ENCODE measurements at regions not wholly inside any gene's neighbourhood (a gene's known extent, or its start where the extent isn't known, plus 50 kb on each side); places are given as distances from the start of the nearest gene placed in this dataset.

GRCh38 chr2:83595926-83596325, 863.2 kb downstream of the SUCLG1 start:
- no peaks in the 10 kb centered on the region for H3K36me3 Mint-ChIP-seq
- H3K27ac Mint-ChIP-seq = no peak overlapping the region
- H3K4me3 Mint-ChIP-seq = no peak overlapping the region
- H3K4me1 Mint-ChIP-seq = no peaks in the 10 kb centered on the region
- no peaks in the 10 kb centered on the region for H3K27me3 Mint-ChIP-seq
- no peak for DNase-seq
- ATAC-seq (ENCODE audit: low read depth in 2 of 2) = no peak
- peaks cover 0 to 7% (median 3%) of the 10 kb centered on the region in 7 donors for H3K9me3 Mint-ChIP-seq

DNA sequence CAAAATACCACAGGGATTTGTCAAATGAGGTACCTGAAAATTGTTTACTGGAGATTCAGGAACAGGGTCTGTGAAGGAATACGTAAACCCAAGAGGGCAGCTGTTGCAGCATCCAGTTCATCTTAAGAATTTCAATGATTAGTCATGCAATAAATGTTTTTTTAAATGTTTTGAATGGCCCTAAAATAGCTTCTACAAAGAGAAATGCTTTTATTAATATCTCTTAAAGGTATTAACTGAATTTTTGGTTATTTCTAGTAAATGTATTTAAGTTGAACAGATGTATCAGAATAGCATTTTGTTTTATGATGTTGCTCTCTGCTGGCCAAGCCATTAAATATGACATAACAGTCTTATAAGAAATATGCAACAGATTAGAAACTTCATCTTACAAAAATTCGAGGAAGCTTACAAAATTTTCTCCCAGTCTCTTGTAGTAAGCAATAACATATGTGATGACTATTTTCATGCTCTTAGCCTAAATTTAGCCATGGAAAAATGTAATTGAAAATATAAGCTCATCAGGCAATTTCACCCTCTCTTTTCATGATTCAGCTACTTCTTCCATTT, 863.9 kb downstream of the SUCLG1 start:
- Mint-ChIP-seq H3K9me3 (peaks cover 0 to 6% (median 3%) of the 10 kb centered on the region in 7 donors), H3K4me3 (no peak overlapping the region), H3K27me3 (no peaks in the 10 kb centered on the region), H3K4me1 (no peaks in the 10 kb centered on the region), H3K27ac (no peak overlapping the region), H3K36me3 (no peaks in the 10 kb centered on the region)
- no peak for ATAC-seq (ENCODE audit: low read depth in 2 of 2)
- DNase-seq = no peak

DNA sequence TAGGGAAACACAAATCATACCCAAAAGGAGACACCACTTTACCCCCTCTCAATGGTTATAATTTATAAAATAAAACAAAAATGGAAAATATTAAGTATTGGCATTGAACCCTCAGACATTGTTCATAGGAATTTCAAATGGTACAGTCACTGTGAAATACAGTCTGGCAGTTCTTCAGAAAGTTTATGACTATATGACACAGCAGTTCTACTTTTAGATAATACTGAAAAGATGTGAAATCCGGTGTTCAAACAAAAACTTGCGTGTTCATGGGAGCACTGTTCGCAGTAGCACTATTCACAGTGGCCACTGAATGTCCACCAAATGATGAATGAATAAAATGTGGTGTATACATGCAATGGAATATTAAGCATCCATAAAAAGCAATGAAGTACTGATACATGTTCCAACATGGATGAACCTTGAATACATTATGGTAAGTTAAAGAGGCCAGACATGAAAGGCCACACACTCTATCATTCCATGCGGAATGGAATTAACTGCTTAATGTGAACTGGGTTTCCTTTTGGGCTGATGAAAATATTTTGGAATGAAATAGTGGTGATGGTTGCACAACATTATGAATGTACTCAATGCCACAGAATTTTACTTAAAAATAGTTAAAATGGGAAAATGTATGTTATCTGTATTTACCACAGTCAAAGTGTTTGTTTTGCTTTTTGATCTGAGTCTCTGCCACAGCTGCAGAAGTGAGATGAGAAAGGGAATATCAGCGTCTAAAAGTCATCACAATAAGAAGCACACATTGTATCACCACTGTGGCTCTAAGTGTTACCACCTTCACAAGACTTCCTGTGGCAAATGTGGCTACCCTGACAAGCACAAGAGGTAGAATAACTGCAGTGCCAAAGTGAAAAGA, 864.6 kb downstream of the SUCLG1 start:
- Mint-ChIP-seq H3K27me3 (no peaks in the 10 kb centered on the region), H3K4me1 (no peaks in the 10 kb centered on the region), H3K9me3 (peaks cover 0 to 6% (median 2%) of the 10 kb centered on the region in 7 donors), H3K27ac (no peak overlapping the region), H3K36me3 (no peaks in the 10 kb centered on the region), H3K4me3 (no peak overlapping the region)
- ATAC-seq (ENCODE audit: low read depth in 2 of 2) (no peak), DNase-seq (no peak)

DNA sequence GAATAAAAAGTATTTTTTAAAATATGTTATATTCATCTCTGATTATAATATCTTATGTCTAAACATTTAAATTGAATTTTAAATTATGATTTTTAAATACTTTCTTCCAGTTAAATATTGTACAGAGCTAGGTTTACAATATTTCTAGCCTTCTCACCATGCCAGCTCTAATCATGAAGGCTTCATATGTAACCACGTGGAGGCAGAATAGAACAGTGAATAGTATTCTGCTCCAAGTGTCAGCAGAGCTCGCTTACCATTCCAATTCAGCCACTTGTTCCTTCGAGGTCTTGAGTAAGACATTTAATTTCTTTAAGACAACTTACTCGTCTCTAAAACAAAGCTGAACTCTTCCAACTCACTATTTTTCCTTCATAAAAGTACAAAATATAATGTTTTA, 871.8 kb downstream of the SUCLG1 start:
- Mint-ChIP-seq H3K9me3 (peaks cover 0 to 8% (median 0%) of the 10 kb centered on the region in 7 donors), H3K27me3 (no peaks in the 10 kb centered on the region), H3K27ac (no peak overlapping the region), H3K36me3 (no peaks in the 10 kb centered on the region), H3K4me3 (no peak overlapping the region), H3K4me1 (no peaks in the 10 kb centered on the region)
- DNase-seq (no peak), ATAC-seq (ENCODE audit: low read depth in 2 of 2) (no peak)

GRCh38 chr2:83585250-83585649, 873.8 kb downstream of the SUCLG1 start:
- Mint-ChIP-seq H3K4me1 (no peaks in the 10 kb centered on the region), H3K36me3 (no peaks in the 10 kb centered on the region), H3K27ac (no peak overlapping the region), H3K4me3 (no peak overlapping the region), H3K9me3 (peaks cover 0 to 6% (median 0%) of the 10 kb centered on the region in 7 donors), H3K27me3 (no peaks in the 10 kb centered on the region)
- ATAC-seq (ENCODE audit: low read depth in 2 of 2) (no peak), DNase-seq (no peak)

GRCh38 chr2:83584672-83585071, 874.4 kb downstream of the SUCLG1 start:
- no peaks in the 10 kb centered on the region for H3K27me3 Mint-ChIP-seq
- no peak overlapping the region for H3K27ac Mint-ChIP-seq

GRCh38 chr2:83582589-83582988, 876.5 kb downstream of the SUCLG1 start:
- Mint-ChIP-seq H3K36me3 (no peaks in the 10 kb centered on the region), H3K9me3 (peaks cover 0 to 4% (median 0%) of the 10 kb centered on the region in 7 donors), H3K27me3 (no peaks in the 10 kb centered on the region), H3K4me1 (no peaks in the 10 kb centered on the region), H3K4me3 (no peak overlapping the region), H3K27ac (no peak overlapping the region)
- DNase-seq (no peak), ATAC-seq (ENCODE audit: low read depth in 2 of 2) (no peak)

More at GRCh38 chr2:83584672-83585071, 874.4 kb downstream of the SUCLG1 start:
- DNase-seq (no peak), ATAC-seq (ENCODE audit: low read depth in 2 of 2) (no peak)
- Mint-ChIP-seq H3K36me3 (no peaks in the 10 kb centered on the region), H3K4me3 (no peak overlapping the region), H3K9me3 (peaks cover 0 to 6% (median 0%) of the 10 kb centered on the region in 7 donors), H3K4me1 (no peaks in the 10 kb centered on the region)

- Mint-ChIP-seq H3K27me3 (no peaks in the 10 kb centered on the region), H3K36me3 (no peaks in the 10 kb centered on the region), H3K9me3 (peaks cover 0 to 4% (median 3%) of the 10 kb centered on the region in 7 donors), H3K27ac (no peak overlapping the region), H3K4me1 (no peaks in the 10 kb centered on the region), H3K4me3 (no peak overlapping the region)
- ATAC-seq (ENCODE audit: low read depth in 2 of 2) (no peak), DNase-seq (no peak)
Measured at GRCh38 chr2:83579507-83579906, 879.6 kb downstream of the SUCLG1 start.

- DNase-seq (no peak), ATAC-seq (ENCODE audit: low read depth in 2 of 2) (no peak)
- Mint-ChIP-seq H3K4me1 (no peaks in the 10 kb centered on the region), H3K27ac (no peak overlapping the region), H3K27me3 (no peaks in the 10 kb centered on the region), H3K4me3 (no peak overlapping the region), H3K36me3 (no peaks in the 10 kb centered on the region), H3K9me3 (peaks cover 0 to 4% (median 3%) of the 10 kb centered on the region in 7 donors)
Measured at GRCh38 chr2:83578405-83578804, 880.7 kb downstream of the SUCLG1 start.

- Mint-ChIP-seq H3K27ac (no peak overlapping the region), H3K27me3 (no peaks in the 10 kb centered on the region), H3K36me3 (no peaks in the 10 kb centered on the region), H3K4me1 (no peaks in the 10 kb centered on the region), H3K4me3 (no peak overlapping the region), H3K9me3 (peaks cover 0 to 8% (median 3%) of the 10 kb centered on the region in 7 donors)
- DNase-seq (no peak), ATAC-seq (ENCODE audit: low read depth in 2 of 2) (no peak)
Measured at GRCh38 chr2:83574614-83575013, 884.5 kb downstream of the SUCLG1 start.

- ATAC-seq (ENCODE audit: low read depth in 2 of 2) (no peak), DNase-seq (no peak)
- no peak overlapping the region for H3K4me3 Mint-ChIP-seq
- H3K27ac Mint-ChIP-seq = no peak overlapping the region
- H3K4me1 Mint-ChIP-seq = no peaks in the 10 kb centered on the region
- H3K9me3 Mint-ChIP-seq = peaks cover 0 to 12% (median 3%) of the 10 kb centered on the region in 7 donors
- H3K36me3 Mint-ChIP-seq = no peaks in the 10 kb centered on the region
- H3K27me3 Mint-ChIP-seq = no peaks in the 10 kb centered on the region
Measured at GRCh38 chr2:83573060-83573459, 886.0 kb downstream of the SUCLG1 start.

DNA sequence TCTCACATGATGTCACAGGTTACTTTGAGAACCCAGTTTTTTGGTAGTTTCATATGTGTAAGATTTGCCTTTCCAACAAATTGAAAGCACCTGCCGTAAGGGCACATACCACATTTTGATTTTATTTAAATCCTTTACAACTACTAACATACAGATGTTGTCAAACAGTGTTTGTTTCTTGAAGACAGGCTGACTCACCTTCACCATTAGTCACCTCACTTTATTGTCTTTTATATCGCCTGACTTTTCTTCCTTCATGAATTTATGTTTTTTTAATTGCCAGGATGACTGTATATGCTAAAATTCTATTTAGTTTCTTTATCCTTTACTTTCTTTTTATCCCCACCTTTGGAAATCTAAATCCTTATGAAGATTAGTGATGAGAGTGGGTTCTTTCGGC, 886.7 kb downstream of the SUCLG1 start:
- ATAC-seq (ENCODE audit: low read depth in 2 of 2) (no peak), DNase-seq (no peak)
- Mint-ChIP-seq H3K36me3 (no peaks in the 10 kb centered on the region), H3K9me3 (peaks cover 0 to 12% (median 3%) of the 10 kb centered on the region in 7 donors), H3K4me3 (no peak overlapping the region), H3K27ac (no peak overlapping the region), H3K4me1 (no peaks in the 10 kb centered on the region), H3K27me3 (no peaks in the 10 kb centered on the region)

DNA sequence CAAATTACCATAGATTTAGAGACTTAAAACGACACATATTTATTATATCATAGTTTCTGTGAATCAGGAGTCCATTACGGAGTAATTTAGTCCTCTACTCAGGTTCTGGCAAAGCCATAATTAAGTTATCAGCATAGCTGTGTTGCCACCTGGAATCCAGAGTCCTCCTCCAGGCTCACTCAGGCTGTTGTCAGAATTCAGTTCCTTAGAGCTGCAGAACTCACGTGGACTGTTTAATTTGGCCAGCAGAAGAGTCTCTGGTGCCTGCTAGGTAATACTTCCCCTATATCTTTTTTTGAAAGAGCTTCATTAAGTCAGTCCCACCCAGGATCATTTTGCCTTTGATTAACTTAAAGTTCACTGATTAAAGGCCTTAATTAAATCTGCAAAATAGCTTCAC, 891.5 kb downstream of the SUCLG1 start:
- Mint-ChIP-seq H3K27ac (no peak overlapping the region), H3K4me3 (no peak overlapping the region), H3K4me1 (no peaks in the 10 kb centered on the region), H3K27me3 (no peaks in the 10 kb centered on the region), H3K36me3 (no peaks in the 10 kb centered on the region), H3K9me3 (peaks cover 0 to 7% (median 0%) of the 10 kb centered on the region in 7 donors)
- ATAC-seq (ENCODE audit: low read depth in 2 of 2) = no peak
- DNase-seq = no peak

GRCh38 chr2:83565626-83566025, 893.5 kb downstream of the SUCLG1 start:
- H3K27me3 Mint-ChIP-seq = no peaks in the 10 kb centered on the region
- H3K27ac Mint-ChIP-seq = no peak overlapping the region
- peaks cover 0 to 4% (median 0%) of the 10 kb centered on the region in 7 donors for H3K9me3 Mint-ChIP-seq
- no peak for DNase-seq
- no peaks in the 10 kb centered on the region for H3K4me1 Mint-ChIP-seq
- no peak for ATAC-seq (ENCODE audit: low read depth in 2 of 2)
- no peak overlapping the region for H3K4me3 Mint-ChIP-seq
- H3K36me3 Mint-ChIP-seq = no peaks in the 10 kb centered on the region

Data from naive B cell (primary cell).